Upper lobe of right lung (tissue), 1 donor: ENCODE measurements at regions not wholly inside any gene's neighbourhood (a gene's known extent, or its start where the extent isn't known, plus 50 kb on each side); places are given as distances from the start of the nearest gene placed in this dataset.

ENCODE experiments used
- ATAC-seq: fragments of 200-7000 bp; cut with Tn5 transposase; one replicate; pipeline ENCODE4 v1.9.1; 2020; ENCODE audit warnings: mild to moderate bottlenecking, moderate library complexity
- DNase-seq: peaks from one replicate; pipeline ENCODE4 v3.0.0-alpha.2; 2020
- H3K27ac ChIP-seq: fragments of 200-600 bp; one replicate; pipeline ENCODE4 v1.8.0; 2022
- H3K27me3 ChIP-seq: fragments of 200-600 bp; one replicate; pipeline ENCODE4 v1.8.0; 2022; ENCODE audit warnings: mild to moderate bottlenecking
- H3K36me3 ChIP-seq: fragments of 200-600 bp; one replicate; pipeline ENCODE4 v1.8.0; 2022
- H3K4me1 ChIP-seq: fragments of 200-600 bp; one replicate; pipeline ENCODE4 v1.8.0; 2022
- H3K4me3 ChIP-seq: fragments of 200-600 bp; one replicate; pipeline ENCODE4 v1.8.0; 2022; ENCODE audit warnings: mild to moderate bottlenecking
- H3K9me3 ChIP-seq: fragments of 200-600 bp; one replicate; pipeline ENCODE4 v1.8.0; 2022
- CTCF ChIP-seq: fragments of 200-600 bp; IDR thresholded peaks from one replicate; pipeline ENCODE4 v1.8.0; 2022; ENCODE audit warnings: antibody characterized with exemption
- intact Hi-C: fragments of 100-400 bp; cut with DNase I; formaldehyde crosslinking; loops from one replicate; pipeline ENCODE4 v1.11.0; 2022
- donor health status: DM: no; HTN: yes; CAD: no; lungs with severe emphysema.

GRCh38 chr16:54355251-54355650 lies 68.7 kb upstream of the IRX3 start:
- no peak overlapping the region for H3K4me3 ChIP-seq
- H3K4me1 ChIP-seq = no peaks in the 10 kb centered on the region
- H3K27ac ChIP-seq = no peak overlapping the region
- ATAC-seq = no peak
- no peak for TF ChIP-seq CTCF
- intact Hi-C loops = no loop called here
- no peak for DNase-seq
- H3K36me3 ChIP-seq = no peaks in the 10 kb centered on the region
- H3K27me3 ChIP-seq = peaks cover 8% of the 10 kb centered on the region
- no peaks in the 10 kb centered on the region for H3K9me3 ChIP-seq

GRCh38 chr16:54353097-54353496 lies 66.5 kb upstream of the IRX3 start:
- no peak overlapping the region for H3K27ac ChIP-seq
- H3K4me1 ChIP-seq = no peaks in the 10 kb centered on the region
- H3K4me3 ChIP-seq = no peak overlapping the region
- ATAC-seq = no peak
- no peaks in the 10 kb centered on the region for H3K36me3 ChIP-seq
- H3K9me3 ChIP-seq = no peaks in the 10 kb centered on the region
- DNase-seq = no peak
- TF ChIP-seq CTCF = no peak
- intact Hi-C loops = no loop called here
- peaks cover 8% of the 10 kb centered on the region for H3K27me3 ChIP-seq

DNA sequence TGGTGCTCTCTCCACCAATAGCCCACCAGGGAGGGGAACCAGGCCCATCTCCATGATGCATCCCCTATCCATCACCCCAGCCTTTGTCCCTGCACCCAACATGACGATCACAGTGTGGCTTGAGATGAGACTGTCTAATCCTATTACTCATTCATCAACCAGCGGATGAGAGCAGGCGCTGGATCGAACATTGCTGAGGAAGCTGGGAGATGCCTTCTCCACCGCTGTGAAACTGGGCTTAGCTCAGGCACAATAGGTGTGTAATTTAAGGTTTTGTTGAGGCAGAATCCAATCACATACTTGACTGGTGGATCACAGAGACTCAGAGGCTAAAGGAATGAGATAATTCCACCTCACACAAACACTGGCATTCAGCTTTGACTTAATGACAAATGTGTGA lies 64.6 kb upstream of the IRX3 start:
- no peak for ATAC-seq
- H3K4me3 ChIP-seq = no peak overlapping the region
- H3K4me1 ChIP-seq = no peaks in the 10 kb centered on the region
- intact Hi-C loops = no loop called here
- no peak for DNase-seq
- no peak for TF ChIP-seq CTCF
- H3K27ac ChIP-seq = no peak overlapping the region
- H3K36me3 ChIP-seq = no peaks in the 10 kb centered on the region
- no peaks in the 10 kb centered on the region for H3K9me3 ChIP-seq
- H3K27me3 ChIP-seq = no peaks in the 10 kb centered on the region

- Histone ChIP-seq H3K27me3 (no peaks in the 10 kb centered on the region), H3K9me3 (no peaks in the 10 kb centered on the region), H3K4me3 (no peak overlapping the region), H3K36me3 (no peaks in the 10 kb centered on the region), H3K4me1 (no peaks in the 10 kb centered on the region), H3K27ac (no peak overlapping the region)
- no peak for TF ChIP-seq CTCF
- DNase-seq = no peak
- intact Hi-C loops = no loop called here
- ATAC-seq = no peak
Observed at GRCh38 chr16:54347961-54348360, 61.4 kb upstream of the IRX3 start.

GRCh38 chr16:54346041-54346440 lies 59.5 kb upstream of the IRX3 start:
- DNase-seq = no peak
- TF ChIP-seq CTCF = no peak
- H3K27ac ChIP-seq = no peak overlapping the region
- H3K27me3 ChIP-seq = no peaks in the 10 kb centered on the region
- intact Hi-C loops = no loop called here
- no peak overlapping the region for H3K4me3 ChIP-seq
- H3K9me3 ChIP-seq = no peaks in the 10 kb centered on the region
- no peaks in the 10 kb centered on the region for H3K36me3 ChIP-seq
- H3K4me1 ChIP-seq = no peaks in the 10 kb centered on the region
- ATAC-seq = no peak
